Mammary epithelial cell (primary cell): ENCODE measurements at regions not wholly inside any gene's neighbourhood (a gene's known extent, or its start where the extent isn't known, plus 50 kb on each side); places are given as distances from the start of the nearest gene placed in this dataset.

Experiments used
- EZH2 ChIP-seq: IDR thresholded peaks from 2 replicates; pipeline ENCODE4 v1.6.1; 2012; ENCODE audit warnings: low read length, inconsistent platforms, borderline replicate concordance
- TF ChIP-seq, protein P1 (sequence below), 2 donors: IDR thresholded peaks in 1 of 2; conservative IDR thresholded peaks in 1 of 2; 2 replicates each; pipeline ENCODE4 v1.5.1; 2011 to 2012; ENCODE audit warnings: inconsistent platforms in 2 of 2, low read length in 2 of 2, mild to moderate bottlenecking in 2 of 2, control low read depth in 1 of 2, low read depth in 1 of 2; ENCODE audit not compliant: insufficient read depth in 1 of 2; ENCODE audit errors: extremely low read depth in 1 of 2

DNA sequence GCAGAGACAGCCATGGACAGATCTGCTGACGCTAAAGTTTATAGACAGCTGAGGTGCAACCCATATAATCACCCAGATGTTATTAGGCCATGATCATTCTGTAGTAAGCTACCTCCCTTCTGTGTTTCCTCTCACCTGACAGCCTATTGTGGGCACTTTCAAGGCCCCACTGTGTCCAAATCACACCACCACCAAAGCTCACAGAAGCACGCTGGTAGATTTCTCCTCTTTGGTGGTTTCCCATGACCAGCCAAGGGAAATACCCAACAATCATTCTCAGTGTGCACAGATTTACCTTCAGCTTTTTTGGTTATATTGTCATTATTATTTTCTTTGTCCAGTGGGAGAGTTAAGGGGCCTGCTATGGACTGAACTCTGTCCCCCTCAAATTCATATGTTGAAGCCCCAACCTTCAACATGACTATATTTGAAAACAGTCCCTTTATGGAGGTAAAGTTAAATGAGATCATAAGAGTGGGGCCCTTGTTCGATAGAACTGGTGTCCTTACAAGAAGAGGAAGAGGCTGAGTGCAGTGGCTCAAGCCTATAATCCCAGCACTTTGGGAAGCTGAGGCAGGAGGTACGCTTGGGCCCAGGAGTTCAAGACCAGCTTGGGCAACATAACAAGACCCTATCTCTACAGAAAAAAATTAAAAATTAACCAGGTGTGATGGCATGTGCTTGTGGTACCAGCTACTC is 74.0 kb upstream of the MSH6 start:
- TF ChIP-seq, protein P1, sequence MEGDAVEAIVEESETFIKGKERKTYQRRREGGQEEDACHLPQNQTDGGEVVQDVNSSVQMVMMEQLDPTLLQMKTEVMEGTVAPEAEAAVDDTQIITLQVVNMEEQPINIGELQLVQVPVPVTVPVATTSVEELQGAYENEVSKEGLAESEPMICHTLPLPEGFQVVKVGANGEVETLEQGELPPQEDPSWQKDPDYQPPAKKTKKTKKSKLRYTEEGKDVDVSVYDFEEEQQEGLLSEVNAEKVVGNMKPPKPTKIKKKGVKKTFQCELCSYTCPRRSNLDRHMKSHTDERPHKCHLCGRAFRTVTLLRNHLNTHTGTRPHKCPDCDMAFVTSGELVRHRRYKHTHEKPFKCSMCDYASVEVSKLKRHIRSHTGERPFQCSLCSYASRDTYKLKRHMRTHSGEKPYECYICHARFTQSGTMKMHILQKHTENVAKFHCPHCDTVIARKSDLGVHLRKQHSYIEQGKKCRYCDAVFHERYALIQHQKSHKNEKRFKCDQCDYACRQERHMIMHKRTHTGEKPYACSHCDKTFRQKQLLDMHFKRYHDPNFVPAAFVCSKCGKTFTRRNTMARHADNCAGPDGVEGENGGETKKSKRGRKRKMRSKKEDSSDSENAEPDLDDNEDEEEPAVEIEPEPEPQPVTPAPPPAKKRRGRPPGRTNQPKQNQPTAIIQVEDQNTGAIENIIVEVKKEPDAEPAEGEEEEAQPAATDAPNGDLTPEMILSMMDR (conservative IDR thresholded peaks at IDR 0.05 in 1 of 2, IDR thresholded peaks at IDR 0.05 in 1 of 2; ENCODE audit: extremely low read depth in 1 of 2, insufficient read depth in 1 of 2, low read depth in 1 of 2, low read length in 2 of 2) = no peak
- TF ChIP-seq EZH2 = no peak
